ENCODE measurements at regions not wholly inside any gene's neighbourhood (a gene's known extent, or its start where the extent isn't known, plus 50 kb on each side); places are given as distances from the start of the nearest gene placed in this dataset.
"Not testable (repeated sequence)": the region's sequence is repeated elsewhere in the genome, so short reads cannot be mapped to it uniquely, and the experiment has no call there.

DNA sequence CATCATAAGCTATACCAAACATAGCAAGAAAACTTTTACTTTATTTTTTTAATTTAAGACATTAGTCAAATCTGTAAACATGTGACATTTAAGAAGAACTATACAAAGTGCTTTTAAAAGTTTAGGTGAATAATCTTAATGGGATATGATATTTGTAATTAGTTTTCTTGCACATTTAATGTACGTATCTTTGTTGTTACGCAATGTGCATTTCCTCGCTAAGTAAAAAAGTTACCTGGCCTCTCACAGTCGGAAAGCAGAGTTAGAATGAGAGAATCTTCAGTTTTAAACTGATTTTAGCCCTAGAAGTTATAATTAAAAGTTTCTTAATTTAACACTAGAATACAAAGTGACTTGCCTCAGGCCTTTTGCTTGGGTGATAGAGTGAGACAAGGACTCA lies 589.8 kb downstream of the DMRTA1 start:
- TF ChIP-seq, protein P1, sequence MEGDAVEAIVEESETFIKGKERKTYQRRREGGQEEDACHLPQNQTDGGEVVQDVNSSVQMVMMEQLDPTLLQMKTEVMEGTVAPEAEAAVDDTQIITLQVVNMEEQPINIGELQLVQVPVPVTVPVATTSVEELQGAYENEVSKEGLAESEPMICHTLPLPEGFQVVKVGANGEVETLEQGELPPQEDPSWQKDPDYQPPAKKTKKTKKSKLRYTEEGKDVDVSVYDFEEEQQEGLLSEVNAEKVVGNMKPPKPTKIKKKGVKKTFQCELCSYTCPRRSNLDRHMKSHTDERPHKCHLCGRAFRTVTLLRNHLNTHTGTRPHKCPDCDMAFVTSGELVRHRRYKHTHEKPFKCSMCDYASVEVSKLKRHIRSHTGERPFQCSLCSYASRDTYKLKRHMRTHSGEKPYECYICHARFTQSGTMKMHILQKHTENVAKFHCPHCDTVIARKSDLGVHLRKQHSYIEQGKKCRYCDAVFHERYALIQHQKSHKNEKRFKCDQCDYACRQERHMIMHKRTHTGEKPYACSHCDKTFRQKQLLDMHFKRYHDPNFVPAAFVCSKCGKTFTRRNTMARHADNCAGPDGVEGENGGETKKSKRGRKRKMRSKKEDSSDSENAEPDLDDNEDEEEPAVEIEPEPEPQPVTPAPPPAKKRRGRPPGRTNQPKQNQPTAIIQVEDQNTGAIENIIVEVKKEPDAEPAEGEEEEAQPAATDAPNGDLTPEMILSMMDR (IDR thresholded peaks at IDR 0.05; ENCODE audit: insufficient read depth, low read depth, low read length, missing control alignments), result no peak
- DNase-seq (ENCODE audit: low read depth), result no peak

GRCh38 chr9:23039402-23039801 lies 592.8 kb downstream of the DMRTA1 start:
- DNase-seq (ENCODE audit: low read depth), result no peak
- TF ChIP-seq, protein P1 (IDR thresholded peaks at IDR 0.05; ENCODE audit: insufficient read depth, low read depth, low read length, missing control alignments), result no peak
- H3K4me3 ChIP-seq (ENCODE audit: low read length), result no peak overlapping the region

More for the DNA sequence above, 589.8 kb downstream of the DMRTA1 start:
- H3K4me3 ChIP-seq (ENCODE audit: low read length), result no peak overlapping the region

DNA sequence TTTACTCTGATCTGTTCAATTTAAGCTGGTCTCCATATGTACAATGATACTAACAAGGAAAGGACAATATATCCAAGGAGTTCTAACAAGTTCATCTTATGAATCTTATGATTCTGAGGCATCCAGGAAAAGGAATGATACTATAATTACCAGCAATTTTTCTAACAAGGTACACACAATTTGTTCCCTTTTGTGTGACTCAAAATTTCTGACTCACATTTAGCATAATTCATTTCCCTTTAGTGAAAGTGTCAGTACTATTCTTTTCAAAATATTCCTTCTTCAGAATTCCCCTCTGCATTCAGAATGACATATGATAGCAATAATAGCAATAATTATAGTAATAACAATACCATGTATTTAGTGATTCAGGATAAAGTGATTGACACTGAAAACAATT lies 594.8 kb downstream of the DMRTA1 start:
- TF ChIP-seq, protein P1 (IDR thresholded peaks at IDR 0.05; ENCODE audit: insufficient read depth, low read depth, low read length, missing control alignments), result no peak
- peak; percentile 9 for DNase-seq (ENCODE audit: low read depth)
- H3K4me3 ChIP-seq (ENCODE audit: low read length), result no peak overlapping the region

DNA sequence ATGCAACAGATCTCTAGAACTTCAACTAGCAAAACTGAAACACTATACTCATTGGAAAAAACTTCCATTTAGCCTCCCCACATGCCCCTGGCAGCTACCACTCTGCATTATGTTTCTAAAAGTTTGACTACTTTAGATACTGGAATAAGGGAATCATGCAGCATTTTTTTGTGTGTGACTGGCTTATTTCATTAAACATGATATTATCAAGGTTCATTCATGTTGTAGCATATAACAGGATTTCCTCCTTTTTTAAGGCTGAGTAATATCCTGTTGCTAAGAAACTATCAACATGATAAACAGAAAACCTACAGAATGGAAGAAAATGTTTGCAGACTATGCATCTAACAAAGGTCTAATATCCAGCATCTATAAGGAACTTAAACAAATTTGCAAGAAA lies 597.9 kb downstream of the DMRTA1 start:
- H3K4me3 ChIP-seq (ENCODE audit: low read length), result no peak overlapping the region
- TF ChIP-seq, protein P1 (IDR thresholded peaks at IDR 0.05; ENCODE audit: insufficient read depth, low read depth, low read length, missing control alignments), result no peak
- DNase-seq (ENCODE audit: low read depth), result peak; percentile 50

DNA sequence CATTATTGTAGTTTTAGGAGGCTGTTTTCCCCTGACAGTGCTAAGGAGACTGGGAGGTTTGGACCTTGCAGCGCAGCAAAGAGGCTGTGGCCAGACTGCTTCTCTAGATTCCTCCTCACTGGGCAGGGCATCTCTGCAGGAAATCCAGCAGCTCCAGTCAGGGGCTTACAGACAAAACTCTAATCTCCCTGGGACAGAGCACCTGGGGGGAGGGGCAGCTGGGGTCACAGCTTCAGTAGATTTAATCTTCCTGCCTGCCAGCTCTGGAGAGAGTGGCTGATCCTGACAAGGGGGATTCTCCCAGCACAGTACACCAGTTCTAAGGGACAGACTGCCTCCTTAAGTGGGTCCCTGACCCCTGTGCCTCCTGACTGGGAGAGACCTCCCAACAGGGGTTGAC lies 599.4 kb downstream of the DMRTA1 start:
- not testable (repeated sequence) for DNase-seq (ENCODE audit: low read depth)

DNA sequence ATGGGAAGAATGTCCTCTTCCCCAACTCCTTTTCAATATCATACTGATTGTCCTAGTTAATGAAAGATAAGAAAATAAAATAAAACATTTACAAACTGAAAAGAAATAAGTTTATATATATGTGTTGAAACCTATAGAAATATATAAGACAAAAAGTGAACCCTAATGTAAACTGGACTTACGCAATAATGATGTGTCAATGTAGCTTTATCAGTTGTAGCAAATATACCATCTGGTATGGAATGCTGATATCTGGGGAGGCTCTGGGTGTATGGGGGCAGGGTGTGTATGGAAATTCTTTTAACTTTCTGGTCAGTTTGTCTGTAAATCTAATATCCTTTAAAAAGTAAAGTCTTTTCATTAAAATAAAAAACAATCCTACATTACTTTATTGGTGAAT lies 603.9 kb downstream of the DMRTA1 start:
- H3K4me3 ChIP-seq (ENCODE audit: low read length), result no peak overlapping the region
- TF ChIP-seq, protein P1 (IDR thresholded peaks at IDR 0.05; ENCODE audit: insufficient read depth, low read depth, low read length, missing control alignments), result no peak
- DNase-seq (ENCODE audit: low read depth), result peak; percentile 14

More for the DNA sequence above, 599.4 kb downstream of the DMRTA1 start:
- not testable (repeated sequence) for H3K4me3 ChIP-seq (ENCODE audit: low read length)

DNA sequence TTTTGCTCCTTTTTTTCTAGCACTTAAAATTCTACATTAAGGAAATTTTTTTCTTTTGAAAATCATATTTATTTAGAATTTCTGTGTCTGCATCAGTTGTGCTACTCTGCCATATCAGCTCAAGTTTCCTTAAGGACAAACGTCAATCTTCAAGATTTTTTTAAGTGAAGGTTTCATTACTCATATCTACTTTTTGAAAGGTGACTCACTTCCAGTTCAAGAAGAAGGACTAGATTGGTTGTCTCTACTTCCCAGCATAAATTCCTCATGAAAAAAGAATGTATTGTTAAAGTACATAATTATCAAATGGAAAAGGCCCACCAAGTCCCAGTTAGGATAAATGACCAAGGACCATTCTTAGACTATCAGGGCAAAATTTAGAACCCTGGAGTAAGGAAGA lies 626.5 kb downstream of the DMRTA1 start:
- no peak overlapping the region for H3K4me3 ChIP-seq (ENCODE audit: low read length)
- DNase-seq (ENCODE audit: low read depth), result peak; percentile 48
- TF ChIP-seq, protein P1 (IDR thresholded peaks at IDR 0.05; ENCODE audit: insufficient read depth, low read depth, low read length, missing control alignments), result no peak
